Esophagus squamous epithelium (tissue), 5 donors: ENCODE measurements at regions not wholly inside any gene's neighbourhood (a gene's known extent, or its start where the extent isn't known, plus 50 kb on each side); places are given as distances from the start of the nearest gene placed in this dataset.

Source experiments
- DNase-seq: peaks from one replicate; lab custom pipeline; 2025; lab: John Stamatoyannopoulos, UW
- H3K27ac ChIP-seq, 4 donors: fragments of 200-600 bp; sonication (generic); one replicate each; pipeline ENCODE4 v1.5.1; 2016 to 2019; ENCODE audit warnings: mild to moderate bottlenecking in 1 of 4
- H3K27me3 ChIP-seq, 4 donors: fragments of 200-600 bp; sonication (generic); 1 replicate in 3 of 4; 2 replicates in 1 of 4; pipeline versions ENCODE4 v1.5.1 to v1.6.0; 2017 to 2021; ENCODE audit warnings: antibody characterized with exemption in 1 of 4
- H3K36me3 ChIP-seq, 3 donors: fragments of 200-600 bp; sonication (generic); one replicate each; pipeline ENCODE4 v1.5.1; 2016 to 2019
- H3K4me1 ChIP-seq, 3 donors: fragments of 200-600 bp; sonication (generic); one replicate each; pipeline ENCODE4 v1.5.1; 2017 to 2019
- H3K4me3 ChIP-seq, 4 donors: fragments of 200-600 bp; sonication (generic); 1 replicate in 3 of 4; 2 replicates in 1 of 4; pipeline ENCODE4 v1.5.1; 2016 to 2019; ENCODE audit warnings: mild to moderate bottlenecking in 2 of 4, moderate library complexity in 1 of 4
- H3K9me3 ChIP-seq, 3 donors: fragments of 200-600 bp; sonication (generic); one replicate each; pipeline ENCODE4 v1.5.1; 2016 to 2019
- POLR2A ChIP-seq, 4 donors: fragments of 450-650 bp; IDR thresholded peaks; one replicate each; pipeline ENCODE4 v1.6.1; 2017; ENCODE audit warnings: antibody characterized with exemption in 4 of 4, mild to moderate bottlenecking in 4 of 4, moderate library complexity in 3 of 4
- WGBS, 2 donors: methylation state at CpG; one replicate each; pipeline ENCODE4 v1.1.5; 2018; 5-methylcytosine and 5-hydroxymethylcytosine counted together
- intact Hi-C: fragments of 100-400 bp; cut with DNase I; formaldehyde crosslinking; loops from one replicate; pipeline ENCODE4 v1.15.0; 2022
- TF ChIP-seq, protein P1 (sequence below), 6 experiments: fragments of 450-650 bp in 4 of 6; fragments of 200-600 bp in 2 of 6; sonication (generic) in 2 of 6; IDR thresholded peaks; one replicate each; pipeline ENCODE4 v1.5.1; 2016 to 2019; ENCODE audit warnings: antibody characterized with exemption in 6 of 6, mild to moderate bottlenecking in 4 of 6, moderate library complexity in 4 of 6
- donor health status: DM: yes; HTN: yes; CAD: no.

DNA sequence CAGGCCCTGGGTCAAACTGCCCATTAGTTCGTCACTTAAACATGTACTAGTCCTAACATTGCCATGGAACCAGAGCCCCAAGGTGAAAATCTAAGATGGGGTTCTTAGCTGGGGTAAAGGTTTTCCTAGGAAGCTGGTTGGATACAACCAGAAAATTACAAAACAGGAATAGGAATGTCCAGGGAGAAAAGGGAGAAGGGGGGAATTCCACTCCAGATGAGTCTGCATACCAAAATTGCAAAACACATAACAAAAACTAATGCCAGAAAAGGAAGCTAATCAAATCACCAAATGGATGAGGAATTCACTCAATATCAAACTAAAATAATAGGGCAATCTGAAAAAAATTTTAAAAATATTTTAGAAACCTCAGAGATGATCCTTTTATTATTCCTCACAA, 396.2 kb downstream of the EFNA5 start:
- H3K27ac ChIP-seq = no peak overlapping the region
- H3K27me3 ChIP-seq = no peaks in the 10 kb centered on the region
- 71 to 100% methylated on average over 1 of the region's 1 CpG for WGBS, 2 donors
- intact Hi-C loops = no loop called here
- no peaks in the 10 kb centered on the region for H3K36me3 ChIP-seq
- H3K4me3 ChIP-seq = no peak overlapping the region
- TF ChIP-seq POLR2A (IDR thresholded peaks at IDR 0.05) = no peak
- TF ChIP-seq, protein P1, sequence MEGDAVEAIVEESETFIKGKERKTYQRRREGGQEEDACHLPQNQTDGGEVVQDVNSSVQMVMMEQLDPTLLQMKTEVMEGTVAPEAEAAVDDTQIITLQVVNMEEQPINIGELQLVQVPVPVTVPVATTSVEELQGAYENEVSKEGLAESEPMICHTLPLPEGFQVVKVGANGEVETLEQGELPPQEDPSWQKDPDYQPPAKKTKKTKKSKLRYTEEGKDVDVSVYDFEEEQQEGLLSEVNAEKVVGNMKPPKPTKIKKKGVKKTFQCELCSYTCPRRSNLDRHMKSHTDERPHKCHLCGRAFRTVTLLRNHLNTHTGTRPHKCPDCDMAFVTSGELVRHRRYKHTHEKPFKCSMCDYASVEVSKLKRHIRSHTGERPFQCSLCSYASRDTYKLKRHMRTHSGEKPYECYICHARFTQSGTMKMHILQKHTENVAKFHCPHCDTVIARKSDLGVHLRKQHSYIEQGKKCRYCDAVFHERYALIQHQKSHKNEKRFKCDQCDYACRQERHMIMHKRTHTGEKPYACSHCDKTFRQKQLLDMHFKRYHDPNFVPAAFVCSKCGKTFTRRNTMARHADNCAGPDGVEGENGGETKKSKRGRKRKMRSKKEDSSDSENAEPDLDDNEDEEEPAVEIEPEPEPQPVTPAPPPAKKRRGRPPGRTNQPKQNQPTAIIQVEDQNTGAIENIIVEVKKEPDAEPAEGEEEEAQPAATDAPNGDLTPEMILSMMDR (IDR thresholded peaks at IDR 0.05) = no peak
- no peaks in the 10 kb centered on the region for H3K9me3 ChIP-seq
- H3K4me1 ChIP-seq = no peaks in the 10 kb centered on the region
- DNase-seq = no peak

DNA sequence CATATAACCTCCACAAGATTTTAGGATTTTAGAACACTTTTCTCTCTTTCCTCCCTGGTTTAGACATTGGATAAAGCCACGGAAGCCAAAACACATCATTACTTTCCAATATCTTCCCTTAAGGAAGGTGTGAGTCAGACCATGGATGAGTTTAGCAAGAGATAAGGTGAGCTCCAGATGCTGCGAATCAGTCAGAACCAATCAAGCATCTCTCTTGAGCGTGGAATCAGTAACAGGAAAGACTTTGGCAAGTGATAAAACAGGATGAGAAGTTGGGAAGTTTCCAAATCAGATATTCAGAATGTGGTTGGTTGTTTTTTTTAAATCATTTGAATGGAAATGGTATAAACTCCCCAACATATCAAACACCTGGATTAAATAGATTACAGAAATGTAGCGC, 397.8 kb downstream of the EFNA5 start:
- Histone ChIP-seq H3K4me1 (no peaks in the 10 kb centered on the region), H3K27me3 (no peaks in the 10 kb centered on the region), H3K4me3 (no peak overlapping the region), H3K27ac (no peak overlapping the region), H3K36me3 (no peaks in the 10 kb centered on the region), H3K9me3 (no peaks in the 10 kb centered on the region)
- TF ChIP-seq, protein P1 (IDR thresholded peaks at IDR 0.05) = no peak
- no peak for TF ChIP-seq POLR2A (IDR thresholded peaks at IDR 0.05)
- DNase-seq = no peak
- intact Hi-C loops = no loop called here
- WGBS, 2 donors = 77 to 78% methylated on average over 4 of the region's 4 CpGs

DNA sequence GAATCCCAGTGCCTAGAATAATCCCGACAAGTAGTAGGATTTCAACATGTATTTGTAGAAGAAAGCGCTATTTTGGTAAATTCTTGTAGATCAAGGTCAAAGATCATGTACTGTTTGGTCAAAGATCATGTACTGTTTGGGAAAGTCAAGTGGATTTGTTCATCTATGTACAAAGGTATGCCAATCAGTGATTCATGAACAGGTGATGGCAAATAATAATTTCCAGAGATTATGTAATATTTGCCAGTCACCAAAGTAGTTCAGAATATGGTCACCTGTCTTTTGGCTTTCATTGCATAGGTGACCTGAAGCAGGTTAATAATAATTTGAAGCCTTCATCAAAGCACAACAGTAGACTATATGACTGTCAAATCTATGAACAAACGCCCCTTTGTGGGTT, 398.2 kb downstream of the EFNA5 start:
- Histone ChIP-seq H3K9me3 (no peaks in the 10 kb centered on the region), H3K27me3 (no peaks in the 10 kb centered on the region), H3K27ac (no peak overlapping the region), H3K4me1 (no peaks in the 10 kb centered on the region), H3K36me3 (no peaks in the 10 kb centered on the region), H3K4me3 (no peak overlapping the region)
- no peak for TF ChIP-seq POLR2A (IDR thresholded peaks at IDR 0.05)
- TF ChIP-seq, protein P1 (IDR thresholded peaks at IDR 0.05) = no peak
- DNase-seq = no peak
- intact Hi-C loops = no loop called here
- WGBS, 2 donors = 80 to 90% methylated on average over 3 of the region's 3 CpGs

- intact Hi-C loops = no loop called here
- Histone ChIP-seq H3K4me3 (no peak overlapping the region), H3K4me1 (no peaks in the 10 kb centered on the region), H3K9me3 (no peaks in the 10 kb centered on the region), H3K27ac (no peak overlapping the region), H3K36me3 (no peaks in the 10 kb centered on the region), H3K27me3 (no peaks in the 10 kb centered on the region)
- TF ChIP-seq, protein P1 (IDR thresholded peaks at IDR 0.05) = no peak
- no peak for DNase-seq
- WGBS, 2 donors = 86 to 97% methylated on average over 1 of the region's 1 CpG
These were observed 398.9 kb downstream of the EFNA5 start for GRCh38 chr5:107271682-107272350.

- Histone ChIP-seq H3K4me3 (no peak overlapping the region), H3K36me3 (no peaks in the 10 kb centered on the region), H3K9me3 (no peaks in the 10 kb centered on the region), H3K4me1 (no peaks in the 10 kb centered on the region), H3K27ac (no peak overlapping the region), H3K27me3 (no peaks in the 10 kb centered on the region)
- WGBS, 2 donors = 81 to 88% methylated on average over 1 of the region's 1 CpG
- intact Hi-C loops = no loop called here
- no peak for TF ChIP-seq POLR2A (IDR thresholded peaks at IDR 0.05)
- TF ChIP-seq, protein P1 (IDR thresholded peaks at IDR 0.05) = no peak
- no peak for DNase-seq
These were observed 400.2 kb downstream of the EFNA5 start for GRCh38 chr5:107270561-107270960.
